T-helper 17 cell (primary cell): ENCODE measurements at regions not wholly inside any gene's neighbourhood (a gene's known extent, or its start where the extent isn't known, plus 50 kb on each side); places are given as distances from the start of the nearest gene placed in this dataset.
"Not testable (repeated sequence)": the region's sequence is repeated elsewhere in the genome, so short reads cannot be mapped to it uniquely, and the experiment has no call there.

Experiments used
- ATAC-seq: fragments of 150-1000 bp; cut with Tn5 transposase; 2 replicates; pipeline ENCODE4 v1.10.0; 2021; ENCODE audit warnings: mild to moderate bottlenecking, moderate library complexity
- DNase-seq, 3 donors: peaks; one replicate each; pipeline versions ENCODE4 v3.0.0 to v3.0.0-alpha.2; 2020 to 2021
- H3K9me3 ChIP-seq: one replicate; pipeline ENCODE4 v1.7.0; 2013; ENCODE audit warnings: low read length, mild to moderate bottlenecking; ENCODE audit not compliant: control insufficient read depth, poor library complexity, severe bottlenecking
- H3K27ac Mint-ChIP-seq: one replicate; pipeline ENCODE4 v1.8.0; 2022; ENCODE audit warnings: mild to moderate bottlenecking, moderate library complexity, mixed read lengths
- H3K27me3 Mint-ChIP-seq: one replicate; pipeline ENCODE4 v1.8.0; 2022; ENCODE audit warnings: mixed read lengths
- H3K36me3 Mint-ChIP-seq: one replicate; pipeline ENCODE4 v1.8.0; 2022; ENCODE audit warnings: low read depth, mixed read lengths
- H3K4me1 Mint-ChIP-seq: one replicate; pipeline ENCODE4 v1.8.0; 2022; ENCODE audit warnings: mild to moderate bottlenecking, mixed read lengths
- H3K4me3 Mint-ChIP-seq: one replicate; pipeline ENCODE4 v1.8.0; 2022; ENCODE audit warnings: mild to moderate bottlenecking, moderate library complexity, mixed read lengths

GRCh38 chr18:30625961-30626360 is 416.6 kb downstream of the DSC3 start:
- H3K27ac Mint-ChIP-seq: no peak overlapping the region
- no peaks in the 10 kb centered on the region for H3K27me3 Mint-ChIP-seq
- DNase-seq (no peak), ATAC-seq (no peak)
- no peaks in the 10 kb centered on the region for H3K36me3 Mint-ChIP-seq
- H3K4me3 Mint-ChIP-seq: no peak overlapping the region
- no peaks in the 10 kb centered on the region for H3K9me3 ChIP-seq
- no peaks in the 10 kb centered on the region for H3K4me1 Mint-ChIP-seq

GRCh38 chr18:30623401-30624065 is 419.0 kb downstream of the DSC3 start:
- ATAC-seq: no peak
- no peaks in the 10 kb centered on the region for H3K36me3 Mint-ChIP-seq
- no peak overlapping the region for H3K4me3 Mint-ChIP-seq
- H3K9me3 ChIP-seq: no peaks in the 10 kb centered on the region
- no peak overlapping the region for H3K27ac Mint-ChIP-seq
- H3K4me1 Mint-ChIP-seq: no peaks in the 10 kb centered on the region
- H3K27me3 Mint-ChIP-seq: no peaks in the 10 kb centered on the region
- DNase-seq: no peak

GRCh38 chr18:30622635-30623034 is 419.9 kb downstream of the DSC3 start:
- no peaks in the 10 kb centered on the region for H3K9me3 ChIP-seq
- Mint-ChIP-seq H3K27me3 (no peaks in the 10 kb centered on the region), H3K27ac (no peak overlapping the region), H3K36me3 (no peaks in the 10 kb centered on the region), H3K4me1 (no peaks in the 10 kb centered on the region), H3K4me3 (no peak overlapping the region)
- no peak for ATAC-seq
- no peak for DNase-seq

DNA sequence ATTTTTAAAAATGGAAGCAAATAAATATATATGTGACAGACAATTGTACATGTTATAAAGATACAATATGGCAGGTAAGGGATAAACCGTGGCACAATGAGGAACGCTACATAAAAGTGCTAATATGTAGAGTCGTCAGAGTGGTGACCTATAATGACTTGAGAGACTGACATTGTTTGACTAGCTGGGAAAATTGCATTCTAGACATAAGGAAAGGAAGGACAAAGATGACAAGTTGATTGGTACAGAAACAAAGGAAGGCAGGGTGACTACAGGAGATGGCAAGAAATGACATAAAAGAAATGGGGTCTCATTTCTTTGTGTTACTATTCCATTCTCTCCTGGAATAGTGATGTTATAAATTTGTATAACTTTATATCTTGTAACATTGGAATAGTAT is 420.4 kb downstream of the DSC3 start:
- Mint-ChIP-seq H3K27ac (no peak overlapping the region), H3K27me3 (no peaks in the 10 kb centered on the region), H3K4me3 (no peak overlapping the region), H3K4me1 (no peaks in the 10 kb centered on the region), H3K36me3 (no peaks in the 10 kb centered on the region)
- DNase-seq (no peak), ATAC-seq (no peak)
- no peaks in the 10 kb centered on the region for H3K9me3 ChIP-seq

GRCh38 chr18:30618567-30618966 is 424.0 kb downstream of the DSC3 start:
- Mint-ChIP-seq H3K27ac (no peak overlapping the region), H3K36me3 (no peaks in the 10 kb centered on the region), H3K4me3 (no peak overlapping the region), H3K27me3 (no peaks in the 10 kb centered on the region), H3K4me1 (no peaks in the 10 kb centered on the region)
- H3K9me3 ChIP-seq: no peaks in the 10 kb centered on the region
- ATAC-seq: no peak
- no peak for DNase-seq

- Mint-ChIP-seq H3K4me1 (no peaks in the 10 kb centered on the region), H3K27ac (no peak overlapping the region), H3K36me3 (no peaks in the 10 kb centered on the region), H3K27me3 (no peaks in the 10 kb centered on the region), H3K4me3 (no peak overlapping the region)
- no peaks in the 10 kb centered on the region for H3K9me3 ChIP-seq
- DNase-seq (no peak), ATAC-seq (no peak)
These were observed 426.1 kb downstream of the DSC3 start for GRCh38 chr18:30616414-30616813.

- Mint-ChIP-seq H3K27me3 (no peaks in the 10 kb centered on the region), H3K4me1 (no peaks in the 10 kb centered on the region), H3K27ac (no peak overlapping the region), H3K36me3 (no peaks in the 10 kb centered on the region), H3K4me3 (no peak overlapping the region)
- no peak for ATAC-seq
- no peak for DNase-seq
- H3K9me3 ChIP-seq: no peaks in the 10 kb centered on the region
These were observed 429.1 kb downstream of the DSC3 start for GRCh38 chr18:30613467-30613801.

- no peaks in the 10 kb centered on the region for H3K36me3 Mint-ChIP-seq
- no peak for DNase-seq
- H3K4me3 Mint-ChIP-seq: no peak overlapping the region
- H3K27me3 Mint-ChIP-seq: no peaks in the 10 kb centered on the region
- H3K4me1 Mint-ChIP-seq: no peaks in the 10 kb centered on the region
- no peak overlapping the region for H3K27ac Mint-ChIP-seq
- ATAC-seq: no peak
- no peaks in the 10 kb centered on the region for H3K9me3 ChIP-seq
These were observed 441.0 kb downstream of the DSC3 start for GRCh38 chr18:30601541-30601940.

DNA sequence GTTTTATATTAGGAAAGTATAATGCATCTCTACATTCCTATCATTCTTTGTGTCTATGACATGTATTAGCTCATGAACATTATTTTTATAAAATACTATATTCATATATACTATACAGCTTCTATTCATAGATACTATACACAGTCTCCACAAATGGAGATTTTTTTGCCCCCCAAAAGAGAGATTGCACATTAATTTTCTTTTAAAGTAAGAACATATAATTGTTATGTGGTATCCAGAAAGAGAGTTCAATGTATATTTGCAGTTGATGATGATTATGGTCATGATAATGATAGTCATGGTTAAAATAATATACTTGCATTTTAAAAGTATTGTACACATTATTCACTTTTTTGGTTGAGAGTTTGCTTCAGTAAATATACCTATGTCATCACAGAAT is 445.3 kb downstream of the DSC3 start:
- H3K27ac Mint-ChIP-seq: no peak overlapping the region
- H3K27me3 Mint-ChIP-seq: no peaks in the 10 kb centered on the region
- no peaks in the 10 kb centered on the region for H3K36me3 Mint-ChIP-seq
- DNase-seq (no peak), ATAC-seq (no peak)
- no peaks in the 10 kb centered on the region for H3K9me3 ChIP-seq
- H3K4me1 Mint-ChIP-seq: no peaks in the 10 kb centered on the region
- H3K4me3 Mint-ChIP-seq: no peak overlapping the region

- H3K27me3 Mint-ChIP-seq: no peaks in the 10 kb centered on the region
These were observed 445.9 kb downstream of the DSC3 start for GRCh38 chr18:30596635-30597034.

DNA sequence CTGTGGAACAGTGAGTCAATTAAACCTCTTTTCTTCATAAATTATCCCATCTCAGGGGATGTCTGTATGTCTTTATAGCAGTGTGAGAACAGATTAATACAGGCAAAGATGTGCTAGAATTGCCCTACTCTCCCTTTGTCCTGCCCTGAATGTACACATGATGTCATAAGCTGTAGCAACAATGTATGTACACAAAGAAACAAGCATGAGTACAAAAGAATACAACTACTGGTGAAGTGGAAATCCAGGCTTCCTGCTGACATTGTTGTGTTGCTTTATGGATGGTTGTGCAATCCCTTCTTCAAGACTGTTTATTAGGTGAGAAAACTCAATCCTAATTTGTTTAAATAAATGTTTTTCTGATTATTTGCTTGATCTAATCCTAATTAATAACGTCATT is 446.6 kb downstream of the DSC3 start:
- no peaks in the 10 kb centered on the region for H3K9me3 ChIP-seq
- H3K4me1 Mint-ChIP-seq: no peaks in the 10 kb centered on the region
- ATAC-seq (no peak), DNase-seq (no peak)
- no peaks in the 10 kb centered on the region for H3K36me3 Mint-ChIP-seq
- no peaks in the 10 kb centered on the region for H3K27me3 Mint-ChIP-seq
- no peak overlapping the region for H3K27ac Mint-ChIP-seq
- no peak overlapping the region for H3K4me3 Mint-ChIP-seq

More at GRCh38 chr18:30596635-30597034, 445.9 kb downstream of the DSC3 start:
- H3K9me3 ChIP-seq: no peaks in the 10 kb centered on the region
- Mint-ChIP-seq H3K4me1 (no peaks in the 10 kb centered on the region), H3K36me3 (no peaks in the 10 kb centered on the region), H3K4me3 (no peak overlapping the region), H3K27ac (no peak overlapping the region)
- DNase-seq: no peak
- no peak for ATAC-seq

DNA sequence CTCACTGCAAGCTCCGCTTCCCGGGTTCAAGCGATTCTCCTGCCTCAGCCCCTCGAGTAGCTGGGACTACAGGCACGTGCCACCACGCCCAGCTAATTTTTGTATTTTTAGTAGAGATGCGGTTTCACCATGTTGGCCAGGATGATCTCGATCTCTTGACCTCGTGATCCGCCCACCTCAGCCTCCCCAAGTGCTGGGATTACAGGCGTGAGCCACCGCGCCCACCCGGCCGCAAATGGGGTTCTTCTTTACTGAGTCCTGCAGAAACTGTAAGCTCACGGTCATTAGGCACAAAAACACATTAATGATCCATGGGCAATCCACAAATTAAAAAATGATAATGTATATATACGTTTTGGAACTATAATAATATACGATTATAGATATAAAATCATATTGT is 447.6 kb downstream of the DSC3 start:
- ATAC-seq, H3K4me3 Mint-ChIP-seq, H3K27me3 Mint-ChIP-seq, DNase-seq, H3K9me3 ChIP-seq, H3K4me1 Mint-ChIP-seq, H3K27ac Mint-ChIP-seq, H3K36me3 Mint-ChIP-seq: not testable (repeated sequence)

DNA sequence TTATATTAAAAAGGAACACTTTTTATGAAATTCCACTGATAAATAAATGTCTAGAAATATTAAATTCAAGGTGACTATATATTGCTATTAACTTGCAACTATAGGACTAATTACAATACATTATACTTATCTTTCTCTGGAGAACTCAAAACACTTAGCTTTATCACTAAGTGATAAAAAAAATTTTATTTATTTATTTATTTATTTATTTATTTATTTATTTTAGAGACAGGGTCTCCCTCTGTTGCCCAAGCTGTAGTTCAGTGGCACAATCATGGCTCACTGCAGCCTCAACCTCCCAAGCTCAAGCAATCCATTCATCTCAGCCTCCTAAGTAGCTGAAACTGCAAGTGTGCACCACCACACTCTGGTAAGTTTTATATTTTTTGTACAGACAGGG is 451.1 kb downstream of the DSC3 start:
- no peak overlapping the region for H3K27ac Mint-ChIP-seq

GRCh38 chr18:30588673-30589164 is 453.8 kb downstream of the DSC3 start:
- H3K9me3 ChIP-seq: no peaks in the 10 kb centered on the region
- no peak overlapping the region for H3K27ac Mint-ChIP-seq
- no peaks in the 10 kb centered on the region for H3K36me3 Mint-ChIP-seq
- H3K4me3 Mint-ChIP-seq: no peak overlapping the region
- no peaks in the 10 kb centered on the region for H3K27me3 Mint-ChIP-seq
- DNase-seq (no peak), ATAC-seq (no peak)
- H3K4me1 Mint-ChIP-seq: no peaks in the 10 kb centered on the region

More for the DNA sequence above, 451.1 kb downstream of the DSC3 start:
- H3K4me3 Mint-ChIP-seq: no peak overlapping the region
- no peaks in the 10 kb centered on the region for H3K4me1 Mint-ChIP-seq
- H3K9me3 ChIP-seq: no peaks in the 10 kb centered on the region
- no peaks in the 10 kb centered on the region for H3K36me3 Mint-ChIP-seq
- no peak for ATAC-seq
- no peaks in the 10 kb centered on the region for H3K27me3 Mint-ChIP-seq
- DNase-seq: no peak
